SHP77 (cell line): ENCODE measurements at regions not wholly inside any gene's neighbourhood (a gene's known extent, or its start where the extent isn't known, plus 50 kb on each side); places are given as distances from the start of the nearest gene placed in this dataset.

Experiments
- DNase-seq, 2 experiments: peaks; one replicate each; lab custom pipeline; 2025; lab: John Stamatoyannopoulos, UW

- DNase-seq, result no peak
Observed at GRCh38 chr10:81026591-81026990, 488.9 kb downstream of the SH2D4B start.

- DNase-seq, result no peak
Observed at GRCh38 chr10:81027223-81027622, 489.5 kb downstream of the SH2D4B start.

- no peak for DNase-seq
Observed at GRCh38 chr10:81027706-81028105, 490.0 kb downstream of the SH2D4B start.

- DNase-seq, result no peak
Observed at GRCh38 chr10:81031774-81032173, 494.1 kb downstream of the SH2D4B start.

- DNase-seq, result no peak
Observed at GRCh38 chr10:81034383-81034782, 496.7 kb downstream of the SH2D4B start.

- DNase-seq, result no peak
Observed at GRCh38 chr10:81036257-81036656, 498.6 kb downstream of the SH2D4B start.

GRCh38 chr10:81040031-81040430 lies 502.3 kb downstream of the SH2D4B start:
- DNase-seq, result no peak

GRCh38 chr10:81040940-81041339 lies 503.2 kb downstream of the SH2D4B start:
- no peak for DNase-seq

- DNase-seq, result no peak
Observed at GRCh38 chr10:81042647-81043046, 504.9 kb downstream of the SH2D4B start.

GRCh38 chr10:81065474-81065873 lies 527.8 kb downstream of the SH2D4B start:
- no peak for DNase-seq

GRCh38 chr10:81068460-81068859 lies 530.8 kb downstream of the SH2D4B start:
- no peak for DNase-seq

- no peak for DNase-seq
Observed at GRCh38 chr10:81071087-81071796, 533.5 kb downstream of the SH2D4B start.

GRCh38 chr10:81073155-81073554 lies 535.5 kb downstream of the SH2D4B start:
- no peak for DNase-seq

GRCh38 chr10:81081887-81082620 lies 544.4 kb downstream of the SH2D4B start:
- DNase-seq, result no peak

GRCh38 chr10:81082621-81083376 lies 545.1 kb downstream of the SH2D4B start:
- DNase-seq, result no peak

GRCh38 chr10:81093056-81093455 lies 555.4 kb downstream of the SH2D4B start:
- DNase-seq, result no peak

GRCh38 chr10:81095238-81095637 lies 557.5 kb downstream of the SH2D4B start:
- DNase-seq, result no peak

- DNase-seq, result no peak
Observed at GRCh38 chr10:81096558-81096957, 558.9 kb downstream of the SH2D4B start.

- no peak for DNase-seq
Observed at GRCh38 chr10:81101062-81101461, 563.4 kb downstream of the SH2D4B start.

GRCh38 chr10:81104494-81104893 lies 566.8 kb downstream of the SH2D4B start:
- no peak for DNase-seq

GRCh38 chr10:81108516-81109199 lies 571.0 kb downstream of the SH2D4B start:
- DNase-seq, result no peak

GRCh38 chr10:81109200-81109752 lies 571.6 kb downstream of the SH2D4B start:
- no peak for DNase-seq
